GM21447 (cell line): ENCODE measurements at regions not wholly inside any gene's neighbourhood (a gene's known extent, or its start where the extent isn't known, plus 50 kb on each side); places are given as distances from the start of the nearest gene placed in this dataset.
A peak's percentile ranks its signal among the peaks of the same experiment; 100 is the strongest.

Source experiments
- ATAC-seq: cut with Tn5 transposase; IDR thresholded peaks from one replicate; pipeline ENCODE4 v1.9.1; 2021; ENCODE audit not compliant: unreplicated experiment

GRCh38 chr6:44062771-44063560 lies 64.3 kb downstream of the MRPL14 start:
- ATAC-seq = no peak

GRCh38 chr6:44062105-44062770 lies 65.0 kb downstream of the MRPL14 start:
- ATAC-seq = no peak

- no peak for ATAC-seq
These were observed 65.7 kb downstream of the MRPL14 start for GRCh38 chr6:44061375-44062104.

GRCh38 chr6:44060612-44061374 lies 66.5 kb downstream of the MRPL14 start:
- no peak for ATAC-seq

GRCh38 chr6:44059359-44060346 lies 67.6 kb downstream of the MRPL14 start:
- ATAC-seq = no peak

GRCh38 chr6:44058617-44059358 lies 68.5 kb downstream of the MRPL14 start:
- peak; percentile 62 for ATAC-seq

GRCh38 chr6:44057931-44058616 lies 69.2 kb downstream of the MRPL14 start:
- no peak for ATAC-seq

GRCh38 chr6:44057238-44057930 lies 69.9 kb downstream of the MRPL14 start:
- no peak for ATAC-seq

- no peak for ATAC-seq
These were observed 70.6 kb downstream of the MRPL14 start for GRCh38 chr6:44056392-44057237.

- ATAC-seq = no peak
These were observed 72.3 kb downstream of the MRPL14 start for GRCh38 chr6:44054721-44055559.

GRCh38 chr6:44053760-44054556 lies 73.3 kb downstream of the MRPL14 start:
- ATAC-seq = no peak

GRCh38 chr6:44053106-44053756 lies 74.0 kb downstream of the MRPL14 start:
- ATAC-seq = no peak

- ATAC-seq = no peak
These were observed 74.7 kb downstream of the MRPL14 start for GRCh38 chr6:44052419-44053023.

GRCh38 chr6:44051515-44051914 lies 75.7 kb downstream of the MRPL14 start:
- no peak for ATAC-seq
